IMR-90 (cell line): ENCODE measurements at regions not wholly inside any gene's neighbourhood (a gene's known extent, or its start where the extent isn't known, plus 50 kb on each side); places are given as distances from the start of the nearest gene placed in this dataset.

Experiments
- ATAC-seq: fragments of 200-7000 bp; cut with Tn5 transposase; 2 replicates; pipeline ENCODE4 v1.9.1; 2020; ENCODE audit warnings: low read depth, mild to moderate bottlenecking, moderate library complexity
- BruUV-seq: library from RNA; stranded (reverse); fragments of 400-500 nt; replicated peaks from 2 replicates; lab custom pipeline; 2021; lab: Mats Ljungman, UMichigan
- CTCF ChIA-PET: fragments of 300-600 bp; formaldehyde crosslinking; extraction: SDS; loops from one replicate; lab custom pipeline; 2021; ENCODE audit warnings: antibody characterized with exemption; lab: Yijun Ruan, JAX
- POLR2A ChIA-PET: fragments of 300-600 bp; sonication (Branson Sonifier 250); formaldehyde crosslinking; loops from one replicate; lab custom pipeline; 2022; ENCODE audit warnings: antibody characterized with exemption; ENCODE audit not compliant: unreplicated experiment; lab: Charles Lee
- DNase-seq: peaks from one replicate; pipeline ENCODE4 v3.0.0; 2013
- H2AFZ ChIP-seq: replicated peaks from 2 replicates; pipeline ENCODE3; 2013; ENCODE audit warnings: low read length, mild to moderate bottlenecking; ENCODE audit not compliant: poor library complexity
- H2AK5ac ChIP-seq: 2 replicates; pipeline ENCODE4 v1.6.1; 2013; ENCODE audit warnings: low read depth, low read length, inconsistent platforms
- H2AK9ac ChIP-seq: replicated peaks from 2 replicates; pipeline ENCODE3; 2013; ENCODE audit warnings: mild to moderate bottlenecking, low read depth, low read length, moderate library complexity; ENCODE audit not compliant: poor library complexity
- H2BK120ac ChIP-seq: 2 replicates; pipeline ENCODE4 v1.6.1; 2013; ENCODE audit warnings: low read depth, low read length, inconsistent platforms
- H2BK15ac ChIP-seq: 3 replicates; pipeline ENCODE4 v1.6.1; 2013; ENCODE audit warnings: low read depth, low read length, inconsistent platforms
- H2BK20ac ChIP-seq: 2 replicates; pipeline ENCODE4 v1.6.1; 2013; ENCODE audit warnings: low read depth, mild to moderate bottlenecking, inconsistent platforms, low read length, moderate library complexity
- H2BK5ac ChIP-seq: 2 replicates; pipeline ENCODE4 v1.6.1; 2013; ENCODE audit warnings: mild to moderate bottlenecking, low read depth, low read length, inconsistent platforms; ENCODE audit not compliant: poor library complexity, severe bottlenecking
- H3K14ac ChIP-seq: replicated peaks from 2 replicates; pipeline ENCODE4 v1.6.1; 2013; ENCODE audit warnings: low read depth, low read length, inconsistent platforms
- H3K18ac ChIP-seq: 2 replicates; pipeline ENCODE4 v1.6.1; 2013; ENCODE audit warnings: low read depth, low read length, control low read depth
- H3K23ac ChIP-seq: 2 replicates; pipeline ENCODE4 v1.6.1; 2013; ENCODE audit warnings: low read depth, low read length, inconsistent platforms
- H3K27ac ChIP-seq: 2 replicates; pipeline ENCODE4 v1.5.1; 2013; ENCODE audit warnings: mild to moderate bottlenecking, control low read depth, low read length; ENCODE audit not compliant: insufficient read depth
- H3K27me3 ChIP-seq: 2 replicates; pipeline ENCODE4 v1.6.1; 2013; ENCODE audit warnings: low read length; ENCODE audit not compliant: control insufficient read depth, insufficient read depth
- H3K36me3 ChIP-seq: 2 replicates; pipeline ENCODE4 v1.6.1; 2013; ENCODE audit warnings: low read length, mixed read lengths; ENCODE audit not compliant: control insufficient read depth, insufficient read depth
- H3K4ac ChIP-seq: 2 replicates; pipeline ENCODE4 v1.6.1; 2013; ENCODE audit warnings: low read depth, low read length, inconsistent platforms
- H3K4me1 ChIP-seq: 2 replicates; pipeline ENCODE4 v1.6.1; 2013; ENCODE audit warnings: low read length, mixed read lengths; ENCODE audit not compliant: control insufficient read depth, insufficient read depth
- H3K4me2 ChIP-seq: 2 replicates; pipeline ENCODE4 v1.6.1; 2013; ENCODE audit warnings: low read depth, mild to moderate bottlenecking, control low read depth, low read length, moderate library complexity
- H3K4me3 ChIP-seq: 2 replicates; pipeline ENCODE4 v1.5.1; 2013; ENCODE audit warnings: low read depth, mild to moderate bottlenecking, control low read depth, low read length, moderate library complexity; ENCODE audit not compliant: insufficient read depth
- H3K56ac ChIP-seq: 2 replicates; pipeline ENCODE4 v1.6.1; 2013; ENCODE audit warnings: low read length, inconsistent platforms; ENCODE audit not compliant: insufficient read depth; ENCODE audit errors: extremely low read depth
- H3K79me1 ChIP-seq, 2 experiments: 2 replicates each; pipeline ENCODE4 v1.6.1; 2013; ENCODE audit warnings: low read length in 2 of 2, inconsistent platforms in 1 of 2, low read depth in 1 of 2
- H3K9ac ChIP-seq: 2 replicates; pipeline ENCODE4 v1.6.1; 2013; ENCODE audit warnings: low read depth, low read length, control low read depth
- H3K9me1 ChIP-seq: 2 replicates; pipeline ENCODE4 v1.6.1; 2013; ENCODE audit warnings: low read length, inconsistent platforms; ENCODE audit not compliant: insufficient read depth
- H3K9me3 ChIP-seq: 2 replicates; pipeline ENCODE4 v1.6.1; 2013; ENCODE audit warnings: low read length; ENCODE audit not compliant: control insufficient read depth, insufficient read depth
- H4K20me1 ChIP-seq: 2 replicates; pipeline ENCODE4 v1.6.1; 2013; ENCODE audit warnings: low read length, inconsistent platforms; ENCODE audit not compliant: insufficient read depth
- H4K5ac ChIP-seq: 2 replicates; pipeline ENCODE4 v1.6.1; 2013; ENCODE audit warnings: mild to moderate bottlenecking, low read depth, low read length, control low read depth
- H4K8ac ChIP-seq, 2 experiments: 2 replicates each; pipeline ENCODE4 v1.6.1; 2013; ENCODE audit warnings: low read depth in 2 of 2, low read length in 2 of 2, control low read depth in 1 of 2, inconsistent platforms in 1 of 2
- H4K91ac ChIP-seq: 2 replicates; pipeline ENCODE4 v1.6.1; 2013; ENCODE audit warnings: low read depth, low read length, inconsistent platforms; ENCODE audit not compliant: insufficient read depth
- BHLHE40 ChIP-seq: fragments of 150-350 bp; IDR thresholded peaks from 2 replicates; pipeline ENCODE4 v1.6.1; 2016; ENCODE audit warnings: mild to moderate bottlenecking, low read depth, low read length
- CHD1 ChIP-seq: IDR thresholded peaks from 2 replicates; pipeline ENCODE4 v1.6.1; 2012; ENCODE audit warnings: low read depth, low read length, improper control_type of control experiment
- MAZ ChIP-seq: IDR thresholded peaks from 2 replicates; pipeline ENCODE4 v1.6.1; 2012; ENCODE audit warnings: low read depth, mild to moderate bottlenecking, low read length, improper control_type of control experiment, moderate library complexity, borderline replicate concordance
- WGBS, 2 experiments: methylation state at CpG; one replicate each; pipeline versions ENCODE4 v1.1.5 to v1.1.7; 2013; ENCODE audit warnings: missing lambda C conversion rate in 2 of 2; ENCODE audit not compliant: insufficient read length in 1 of 2; ENCODE audit errors: extremely low coverage in 2 of 2; 5-methylcytosine and 5-hydroxymethylcytosine counted together
- dilution Hi-C: fragments of 300-500 bp; cut with HindIII; formaldehyde crosslinking; loops from one replicate; pipeline ENCODE4 v1.14.3; 2018; ENCODE audit warnings: low sequenced_read_pairs; ENCODE audit not compliant: unreplicated experiment
- in situ Hi-C: fragments of 300-500 bp; cut with MboI; formaldehyde crosslinking; loops from 3 replicates; pipeline ENCODE4 v1.14.3; 2019; ENCODE audit warnings: low sequenced_read_pairs, inconsistent platforms, mixed read lengths
- intact Hi-C: fragments of 100-400 bp; cut with micrococcal nuclease; formaldehyde crosslinking; loops from 2 replicates; pipeline ENCODE4 v1.10.0; 2022

- H3K4me1 ChIP-seq, result no peaks in the 10 kb centered on the region
- BruUV-seq, result no TSS peak
- H3K4ac ChIP-seq, result no peak overlapping the region
- H3K56ac ChIP-seq, result no peak overlapping the region
- no peaks in the 10 kb centered on the region for H3K9me3 ChIP-seq
- no peaks in the 10 kb centered on the region for H3K9me1 ChIP-seq
- peak; percentile 60 for DNase-seq
- no CpG with 5 or more reads among the region's 3 CpGs for WGBS, 2 experiments
- no peak overlapping the region for H3K4me3 ChIP-seq
- no peak for ATAC-seq
- ChIA-PET POLR2A (no interaction called here), CTCF (no interaction called here)
- no peaks in the 10 kb centered on the region for H3K27me3 ChIP-seq
- in situ Hi-C loops (no loop called here), dilution Hi-C loops (no loop called here), intact Hi-C loops (no loop called here)
- no peak overlapping the region for H2BK15ac ChIP-seq
- no peak overlapping the region for H3K9ac ChIP-seq
- H2AK9ac ChIP-seq, result no peak overlapping the region
- H2AFZ ChIP-seq, result no peak overlapping the region
- no peak overlapping the region for H2AK5ac ChIP-seq
- H3K36me3 ChIP-seq, result no peaks in the 10 kb centered on the region
- TF ChIP-seq MAZ (no peak), CHD1 (no peak), BHLHE40 (no peak)
- no peak overlapping the region for H4K5ac ChIP-seq
- no peak overlapping the region for H4K91ac ChIP-seq
- H2BK5ac ChIP-seq, result no peak overlapping the region
- H3K23ac ChIP-seq, result no peak overlapping the region
- H3K18ac ChIP-seq, result no peak overlapping the region; the same call in 1 of the 2 replicates
- no peaks in the 10 kb centered on the region for H4K20me1 ChIP-seq
- H2BK120ac ChIP-seq, result no peak overlapping the region; the same call in 1 of the 2 replicates
- H3K4me2 ChIP-seq, result no peak overlapping the region
- H3K14ac ChIP-seq, result no peak overlapping the region
- no peaks in the 10 kb centered on the region for H3K79me1 ChIP-seq
- no peak overlapping the region for H3K27ac ChIP-seq
- H4K8ac ChIP-seq, result no peak overlapping the region
- H2BK20ac ChIP-seq, result peak overlapping the region; percentile 42; the same call in 1 of the 2 replicates
Observed at GRCh38 chr5:164306662-164307061, 801.2 kb downstream of the MAT2B start.
